Neural progenitor cell (in vitro differentiated cells): ENCODE measurements at regions not wholly inside any gene's neighbourhood (a gene's known extent, or its start where the extent isn't known, plus 50 kb on each side); places are given as distances from the start of the nearest gene placed in this dataset.

Source experiments
- EZH2phosphoT487 ChIP-seq: fragments of 200-600 bp; sonication (generic); IDR thresholded peaks from 2 replicates; pipeline ENCODE4 v1.6.1; 2017; ENCODE audit warnings: antibody characterized with exemption
- TF ChIP-seq, protein P1 (sequence below): fragments of 200-600 bp; sonication (generic); IDR thresholded peaks from 2 replicates; pipeline ENCODE4 v1.5.1; 2017; ENCODE audit warnings: antibody characterized with exemption, mild to moderate bottlenecking

DNA sequence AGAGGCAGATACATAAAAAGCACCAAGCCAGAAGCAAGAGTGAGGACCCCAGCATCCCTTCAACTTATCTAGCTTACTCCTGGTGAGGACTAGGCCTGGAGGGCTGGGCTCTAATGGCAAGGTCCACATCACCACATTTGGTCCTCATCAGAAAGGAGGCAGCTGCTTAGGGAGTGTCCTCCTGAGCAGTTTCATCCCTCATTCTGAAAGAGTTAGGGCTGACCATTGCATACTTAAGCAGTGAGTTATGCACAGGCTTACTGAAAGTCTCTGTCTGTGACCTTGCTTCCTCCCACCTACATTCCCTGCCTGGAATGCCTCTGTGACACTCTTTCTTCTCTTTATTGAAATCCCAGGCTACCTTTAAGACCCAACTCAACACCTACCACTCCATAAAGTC lies 301.8 kb upstream of the ACVR2A start:
- TF ChIP-seq, protein P1, sequence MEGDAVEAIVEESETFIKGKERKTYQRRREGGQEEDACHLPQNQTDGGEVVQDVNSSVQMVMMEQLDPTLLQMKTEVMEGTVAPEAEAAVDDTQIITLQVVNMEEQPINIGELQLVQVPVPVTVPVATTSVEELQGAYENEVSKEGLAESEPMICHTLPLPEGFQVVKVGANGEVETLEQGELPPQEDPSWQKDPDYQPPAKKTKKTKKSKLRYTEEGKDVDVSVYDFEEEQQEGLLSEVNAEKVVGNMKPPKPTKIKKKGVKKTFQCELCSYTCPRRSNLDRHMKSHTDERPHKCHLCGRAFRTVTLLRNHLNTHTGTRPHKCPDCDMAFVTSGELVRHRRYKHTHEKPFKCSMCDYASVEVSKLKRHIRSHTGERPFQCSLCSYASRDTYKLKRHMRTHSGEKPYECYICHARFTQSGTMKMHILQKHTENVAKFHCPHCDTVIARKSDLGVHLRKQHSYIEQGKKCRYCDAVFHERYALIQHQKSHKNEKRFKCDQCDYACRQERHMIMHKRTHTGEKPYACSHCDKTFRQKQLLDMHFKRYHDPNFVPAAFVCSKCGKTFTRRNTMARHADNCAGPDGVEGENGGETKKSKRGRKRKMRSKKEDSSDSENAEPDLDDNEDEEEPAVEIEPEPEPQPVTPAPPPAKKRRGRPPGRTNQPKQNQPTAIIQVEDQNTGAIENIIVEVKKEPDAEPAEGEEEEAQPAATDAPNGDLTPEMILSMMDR, result no peak
- TF ChIP-seq EZH2phosphoT487, result no peak
